ENCODE measurements at regions not wholly inside any gene's neighbourhood (a gene's known extent, or its start where the extent isn't known, plus 50 kb on each side); places are given as distances from the start of the nearest gene placed in this dataset.

DNA sequence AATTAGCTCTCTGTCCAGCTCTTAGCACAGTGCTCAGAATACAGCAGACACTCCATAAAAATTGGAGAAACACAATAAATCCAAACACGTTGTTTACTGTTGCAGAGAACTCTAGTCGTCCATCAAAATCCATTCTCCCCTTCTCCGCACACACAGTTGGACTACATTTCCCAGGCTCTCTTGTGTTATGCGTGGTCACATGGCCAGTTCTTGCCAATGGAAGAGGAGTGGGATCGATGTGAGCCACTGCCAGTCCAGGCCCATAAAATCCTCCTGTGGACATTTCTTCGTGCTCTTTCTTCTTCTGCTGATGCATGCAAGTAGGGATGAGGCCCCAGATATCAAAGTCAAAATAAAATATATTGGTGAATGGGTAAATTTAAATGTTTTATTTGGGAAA lies 114.3 kb upstream of the FMN2 start:
- no peak for TF ChIP-seq EZH2 (IDR thresholded peaks at IDR 0.05)
- no peak for TF ChIP-seq POLR2AphosphoS5 (IDR thresholded peaks at IDR 0.05; ENCODE audit: borderline replicate concordance, low read depth, low read length)

Data from SK-N-MC (cell line).